ENCODE measurements at regions not wholly inside any gene's neighbourhood (a gene's known extent, or its start where the extent isn't known, plus 50 kb on each side); places are given as distances from the start of the nearest gene placed in this dataset.
"Not testable (repeated sequence)": the region's sequence is repeated elsewhere in the genome, so short reads cannot be mapped to it uniquely, and the experiment has no call there.

GRCh38 chr7:13627455-13627854 is 362.0 kb downstream of the ETV1 start:
- ChIA-PET CTCF (no interaction called here), POLR2A (ENCODE audit: low non-redundant PET) (no interaction called here)
- DNase-seq (ENCODE audit: low spot score): no peak
- Histone ChIP-seq H3K4me3 (ENCODE audit: low read depth, low read length, poor library complexity, severe bottlenecking) (no peak overlapping the region), H3K4me1 (ENCODE audit: insufficient read depth, low read length, poor library complexity, severe bottlenecking) (peaks cover 3% of the 10 kb centered on the region), H3K9me3 (ENCODE audit: low read depth, low read length, poor library complexity, severe bottlenecking) (no peaks in the 10 kb centered on the region), H3K27me3 (replicated peaks; ENCODE audit: insufficient read depth, low read depth, low read length, poor library complexity) (no peaks in the 10 kb centered on the region), H3K36me3 (ENCODE audit: insufficient read depth, low read length, poor library complexity, severe bottlenecking) (no peaks in the 10 kb centered on the region), H3K27ac (ENCODE audit: low read depth, low read length, poor library complexity, severe bottlenecking) (no peak overlapping the region)
- intact Hi-C loops (cut with micrococcal nuclease; ENCODE audit: unreplicated experiment): no loop called here
- no TSS peak for BruUV-seq (replicated peaks)
- TF ChIP-seq CTCF (conservative IDR thresholded peaks at IDR 0.05; ENCODE audit: low read depth, low read length) (no peak), EZH2 (IDR thresholded peaks at IDR 0.05; ENCODE audit: borderline replicate concordance, low read depth, low read length, poor library complexity, severe bottlenecking) (no peak)

GRCh38 chr7:13628239-13629001 is 361.0 kb downstream of the ETV1 start:
- Histone ChIP-seq H3K4me3 (ENCODE audit: low read depth, low read length, poor library complexity, severe bottlenecking) (no peak overlapping the region), H3K27ac (ENCODE audit: low read depth, low read length, poor library complexity, severe bottlenecking) (no peak overlapping the region), H3K27me3 (replicated peaks; ENCODE audit: insufficient read depth, low read depth, low read length, poor library complexity) (no peaks in the 10 kb centered on the region), H3K36me3 (ENCODE audit: insufficient read depth, low read length, poor library complexity, severe bottlenecking) (no peaks in the 10 kb centered on the region), H3K9me3 (ENCODE audit: low read depth, low read length, poor library complexity, severe bottlenecking) (no peaks in the 10 kb centered on the region), H3K4me1 (ENCODE audit: insufficient read depth, low read length, poor library complexity, severe bottlenecking) (peaks cover 3% of the 10 kb centered on the region)
- POLR2A ChIA-PET (ENCODE audit: low non-redundant PET): no interaction called here
- intact Hi-C loops (cut with micrococcal nuclease; ENCODE audit: unreplicated experiment): no loop called here
- CTCF ChIA-PET: no interaction called here
- TF ChIP-seq CTCF (conservative IDR thresholded peaks at IDR 0.05; ENCODE audit: low read depth, low read length) (no peak), EZH2 (IDR thresholded peaks at IDR 0.05; ENCODE audit: borderline replicate concordance, low read depth, low read length, poor library complexity, severe bottlenecking) (no peak)
- peak; percentile 3 for DNase-seq (ENCODE audit: low spot score)
- BruUV-seq (replicated peaks): no TSS peak

GRCh38 chr7:13631207-13632049 is 358.0 kb downstream of the ETV1 start:
- CTCF ChIA-PET; DNase-seq (ENCODE audit: low spot score): not testable (repeated sequence)

More at GRCh38 chr7:13631207-13632049, 358.0 kb downstream of the ETV1 start:
- BruUV-seq (replicated peaks); H3K4me3 ChIP-seq (ENCODE audit: low read depth, low read length, poor library complexity, severe bottlenecking); intact Hi-C loops (cut with micrococcal nuclease; ENCODE audit: unreplicated experiment); H3K27ac ChIP-seq (ENCODE audit: low read depth, low read length, poor library complexity, severe bottlenecking); H3K36me3 ChIP-seq (ENCODE audit: insufficient read depth, low read length, poor library complexity, severe bottlenecking); H3K4me1 ChIP-seq (ENCODE audit: insufficient read depth, low read length, poor library complexity, severe bottlenecking); H3K9me3 ChIP-seq (ENCODE audit: low read depth, low read length, poor library complexity, severe bottlenecking); POLR2A ChIA-PET (ENCODE audit: low non-redundant PET); H3K27me3 ChIP-seq (replicated peaks; ENCODE audit: insufficient read depth, low read depth, low read length, poor library complexity): not testable (repeated sequence)
